Gastroesophageal sphincter (tissue), 4 donors: ENCODE measurements at regions not wholly inside any gene's neighbourhood (a gene's known extent, or its start where the extent isn't known, plus 50 kb on each side); places are given as distances from the start of the nearest gene placed in this dataset.

Experiments
- ATAC-seq: fragments of 150-250 bp; one replicate; pipeline ENCODE4 v1.9.1; 2016; ENCODE audit warnings: mild to moderate bottlenecking, moderate library complexity
- H3K27ac ChIP-seq, 4 donors: fragments of 200-600 bp; sonication (generic) in 3 of 4; 1 replicate in 3 of 4; 2 replicates in 1 of 4; pipeline ENCODE4 v1.5.1; 2016 to 2019
- H3K27me3 ChIP-seq: fragments of 200-600 bp; sonication (generic); one replicate; pipeline ENCODE4 v1.5.1; 2019
- H3K36me3 ChIP-seq, 2 donors: fragments of 200-600 bp; sonication (generic); one replicate each; pipeline ENCODE4 v1.5.1; 2019; ENCODE audit warnings: control low read depth in 1 of 2
- H3K4me1 ChIP-seq, 3 donors: fragments of 200-600 bp; sonication (generic); 1 replicate in 2 of 3; 2 replicates in 1 of 3; pipeline ENCODE4 v1.5.1; 2016 to 2019; ENCODE audit warnings: control low read depth in 2 of 3
- H3K4me3 ChIP-seq, 2 donors: fragments of 200-600 bp; sonication (generic); one replicate each; pipeline ENCODE4 v1.5.1; 2019; ENCODE audit warnings: mild to moderate bottlenecking in 1 of 2, moderate library complexity in 1 of 2
- H3K9me3 ChIP-seq, 3 donors: fragments of 200-600 bp; sonication (generic); one replicate each; pipeline ENCODE4 v1.5.1; 2017 to 2019; ENCODE audit warnings: control low read depth in 2 of 3
- EP300 ChIP-seq: sonication (generic); formaldehyde crosslinking; IDR thresholded peaks from one replicate; pipeline ENCODE4 v1.6.1; 2017; ENCODE audit warnings: antibody characterized with exemption, mild to moderate bottlenecking
- POLR2A ChIP-seq, 2 donors: fragments of 450-650 bp; IDR thresholded peaks; one replicate each; pipeline ENCODE4 v1.6.1; 2017; ENCODE audit warnings: antibody characterized with exemption in 2 of 2, mild to moderate bottlenecking in 2 of 2, moderate library complexity in 1 of 2
- POLR2AphosphoS5 ChIP-seq: sonication (generic); formaldehyde crosslinking; IDR thresholded peaks from one replicate; pipeline ENCODE4 v1.6.1; 2017; ENCODE audit warnings: antibody characterized with exemption
- WGBS, 2 donors: methylation state at CpG; one replicate each; pipeline ENCODE4 v1.1.5; 2018; ENCODE audit warnings: low coverage in 1 of 2; 5-methylcytosine and 5-hydroxymethylcytosine counted together
- TF ChIP-seq, protein P1 (sequence below), 4 experiments: fragments of 200-600 bp in 2 of 4; fragments of 450-650 bp in 2 of 4; sonication (generic) in 1 of 4; IDR thresholded peaks; one replicate each; pipeline ENCODE4 v1.5.1; 2017 to 2019; ENCODE audit warnings: antibody characterized with exemption in 4 of 4, mild to moderate bottlenecking in 2 of 4, moderate library complexity in 2 of 4

DNA sequence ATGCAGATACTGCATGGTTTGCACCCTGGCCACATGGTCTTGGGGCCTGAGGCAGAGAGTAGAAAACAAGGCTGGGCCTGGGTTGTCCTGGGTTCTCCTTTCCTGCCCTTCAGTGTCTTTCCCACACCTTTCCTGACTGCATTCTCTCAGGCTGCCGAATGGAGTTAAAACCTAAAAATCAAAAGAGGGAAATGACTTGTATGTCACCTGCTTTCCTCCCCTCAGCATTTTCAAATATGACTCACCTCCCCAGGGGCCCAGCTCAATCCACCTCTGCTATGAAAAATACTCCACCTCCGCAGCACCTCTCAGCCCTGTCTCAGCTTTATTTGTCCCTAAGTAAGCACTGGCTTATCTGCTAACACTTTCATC, 457.8 kb upstream of the MEX3C start:
- H3K9me3 ChIP-seq: no peaks in the 10 kb centered on the region
- peaks cover 18% of the 10 kb centered on the region for H3K27me3 ChIP-seq
- no peak overlapping the region for H3K4me3 ChIP-seq
- TF ChIP-seq, protein P1, sequence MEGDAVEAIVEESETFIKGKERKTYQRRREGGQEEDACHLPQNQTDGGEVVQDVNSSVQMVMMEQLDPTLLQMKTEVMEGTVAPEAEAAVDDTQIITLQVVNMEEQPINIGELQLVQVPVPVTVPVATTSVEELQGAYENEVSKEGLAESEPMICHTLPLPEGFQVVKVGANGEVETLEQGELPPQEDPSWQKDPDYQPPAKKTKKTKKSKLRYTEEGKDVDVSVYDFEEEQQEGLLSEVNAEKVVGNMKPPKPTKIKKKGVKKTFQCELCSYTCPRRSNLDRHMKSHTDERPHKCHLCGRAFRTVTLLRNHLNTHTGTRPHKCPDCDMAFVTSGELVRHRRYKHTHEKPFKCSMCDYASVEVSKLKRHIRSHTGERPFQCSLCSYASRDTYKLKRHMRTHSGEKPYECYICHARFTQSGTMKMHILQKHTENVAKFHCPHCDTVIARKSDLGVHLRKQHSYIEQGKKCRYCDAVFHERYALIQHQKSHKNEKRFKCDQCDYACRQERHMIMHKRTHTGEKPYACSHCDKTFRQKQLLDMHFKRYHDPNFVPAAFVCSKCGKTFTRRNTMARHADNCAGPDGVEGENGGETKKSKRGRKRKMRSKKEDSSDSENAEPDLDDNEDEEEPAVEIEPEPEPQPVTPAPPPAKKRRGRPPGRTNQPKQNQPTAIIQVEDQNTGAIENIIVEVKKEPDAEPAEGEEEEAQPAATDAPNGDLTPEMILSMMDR (IDR thresholded peaks at IDR 0.05): no peak
- TF ChIP-seq EP300 (no peak), POLR2AphosphoS5 (no peak), POLR2A (IDR thresholded peaks at IDR 0.05) (no peak)
- H3K27ac ChIP-seq: no peak overlapping the region
- no peaks in the 10 kb centered on the region for H3K4me1 ChIP-seq
- ATAC-seq: no peak
- no peaks in the 10 kb centered on the region for H3K36me3 ChIP-seq
- WGBS, 2 donors: 48 to 59% methylated on average over 2 of the region's 2 CpGs

DNA sequence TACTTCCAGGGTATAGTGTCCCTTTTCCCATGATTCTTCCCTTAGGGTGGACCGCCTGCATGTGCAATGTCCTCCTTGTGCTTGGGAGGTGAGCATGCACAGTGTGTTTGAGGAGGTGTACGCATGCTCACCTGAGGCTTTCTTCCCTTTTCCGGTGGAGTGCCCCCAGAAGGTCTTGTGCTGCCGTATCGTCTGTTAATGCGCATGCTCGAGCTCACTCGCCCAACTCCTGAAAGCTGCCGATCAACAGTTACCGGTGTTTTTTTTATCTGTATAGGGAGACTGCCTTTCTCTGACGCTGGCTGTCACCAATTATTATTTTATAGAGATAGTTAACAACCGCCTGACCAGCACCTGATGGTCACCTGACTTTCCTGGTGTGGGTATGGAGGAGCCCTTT, 458.8 kb upstream of the MEX3C start:
- no peak overlapping the region for H3K4me3 ChIP-seq
- no peak for ATAC-seq
- TF ChIP-seq, protein P1 (IDR thresholded peaks at IDR 0.05): no peak
- no peak for TF ChIP-seq POLR2A (IDR thresholded peaks at IDR 0.05)
- no peak for TF ChIP-seq POLR2AphosphoS5
- TF ChIP-seq EP300: no peak
- peaks cover 26% of the 10 kb centered on the region for H3K27me3 ChIP-seq
- WGBS, 2 donors: 81 to 82% methylated on average over 6 to 12 of the region's 12 CpGs
- no peaks in the 10 kb centered on the region for H3K4me1 ChIP-seq
- no peak overlapping the region for H3K27ac ChIP-seq
- H3K36me3 ChIP-seq: no peaks in the 10 kb centered on the region
- no peaks in the 10 kb centered on the region for H3K9me3 ChIP-seq

DNA sequence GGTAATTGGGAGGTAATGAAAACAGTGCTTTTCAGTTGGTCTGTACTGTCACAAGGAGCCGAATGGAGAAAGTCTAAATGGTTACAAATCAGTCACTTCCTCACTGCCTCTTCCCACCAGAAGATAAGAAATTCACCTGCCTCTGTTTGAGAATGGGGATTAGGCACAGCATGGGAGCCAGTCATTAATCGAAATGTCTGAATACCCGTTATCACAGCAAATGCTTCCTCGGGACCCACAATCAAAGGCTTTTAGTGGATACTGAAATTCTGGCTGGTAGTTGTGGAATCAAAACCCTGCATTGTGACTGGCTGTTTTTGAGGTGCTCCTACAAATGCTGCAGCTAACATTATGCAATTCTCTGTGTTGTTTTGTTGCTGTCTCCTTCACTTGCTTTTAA, 461.0 kb upstream of the MEX3C start:
- TF ChIP-seq EP300 (no peak), POLR2AphosphoS5 (no peak), POLR2A (IDR thresholded peaks at IDR 0.05) (no peak)
- H3K27ac ChIP-seq: no peak overlapping the region
- no peaks in the 10 kb centered on the region for H3K9me3 ChIP-seq
- no peaks in the 10 kb centered on the region for H3K4me1 ChIP-seq
- ATAC-seq: no peak
- 4 to 14% methylated on average over 4 of the region's 4 CpGs for WGBS, 2 donors
- H3K36me3 ChIP-seq: no peaks in the 10 kb centered on the region
- peaks cover 26% of the 10 kb centered on the region for H3K27me3 ChIP-seq
- H3K4me3 ChIP-seq: no peak overlapping the region

DNA sequence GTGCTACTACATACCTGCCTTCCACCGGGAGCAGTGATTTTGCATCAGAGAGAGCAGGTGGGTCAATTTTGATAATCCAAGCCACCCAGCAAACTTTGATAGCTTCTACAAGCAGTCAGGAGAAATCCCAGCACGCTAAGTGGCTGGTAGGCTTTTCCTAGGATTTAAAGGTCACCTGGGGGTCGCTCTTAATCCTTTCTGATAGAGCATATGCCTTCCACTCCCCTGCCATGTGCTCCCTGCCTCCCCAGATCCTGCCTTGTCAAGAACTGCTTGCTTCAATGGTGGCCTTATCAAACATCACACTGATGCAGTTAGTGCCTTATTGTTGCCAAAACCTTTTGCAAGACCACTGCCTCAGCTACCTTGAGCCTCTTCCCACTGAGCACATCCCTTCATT, 462.3 kb upstream of the MEX3C start:
- H3K36me3 ChIP-seq: no peaks in the 10 kb centered on the region
- peaks cover 30% of the 10 kb centered on the region for H3K27me3 ChIP-seq
- H3K27ac ChIP-seq: no peak overlapping the region
- WGBS, 2 donors: 72% methylated on average over 2 of the region's 3 CpGs; no CpG with 5 or more reads in 1 of the 2 donors
- TF ChIP-seq EP300 (no peak), POLR2A (IDR thresholded peaks at IDR 0.05) (no peak), POLR2AphosphoS5 (no peak)
- TF ChIP-seq, protein P1 (IDR thresholded peaks at IDR 0.05): no peak
- no peak for ATAC-seq
- H3K9me3 ChIP-seq: no peaks in the 10 kb centered on the region
- H3K4me3 ChIP-seq: no peak overlapping the region
- H3K4me1 ChIP-seq: no peaks in the 10 kb centered on the region

DNA sequence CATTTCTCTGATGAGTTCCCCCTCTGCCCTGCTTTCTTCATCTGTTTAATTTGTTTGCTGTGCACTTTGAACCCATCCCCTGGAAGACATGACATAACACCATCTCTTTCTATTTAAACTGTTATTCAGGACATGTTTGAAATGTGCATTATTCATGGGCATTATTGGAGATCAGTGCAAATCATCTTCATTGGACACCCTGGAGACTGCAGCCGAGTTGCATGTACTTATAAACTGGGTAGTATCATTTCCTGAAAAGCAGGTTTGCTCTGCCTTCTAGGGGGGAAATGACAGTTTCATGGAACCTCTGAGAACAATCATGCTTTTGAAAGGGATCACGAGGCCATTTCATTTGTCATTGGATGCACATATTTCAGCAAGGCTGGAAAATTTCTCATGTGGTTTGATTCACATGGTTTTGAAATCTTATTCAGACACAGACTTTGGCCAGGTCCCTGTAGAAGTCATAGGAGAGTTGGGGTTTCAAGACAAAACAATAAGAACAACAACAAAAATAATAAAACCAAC, 462.8 kb upstream of the MEX3C start:
- WGBS, 2 donors: 44 to 63% methylated on average over 2 of the region's 2 CpGs
- no peak overlapping the region for H3K27ac ChIP-seq
- H3K9me3 ChIP-seq: no peaks in the 10 kb centered on the region
- TF ChIP-seq EP300 (no peak), POLR2A (IDR thresholded peaks at IDR 0.05) (no peak), POLR2AphosphoS5 (no peak)
- TF ChIP-seq, protein P1 (IDR thresholded peaks at IDR 0.05): no peak
- H3K27me3 ChIP-seq: peaks cover 34% of the 10 kb centered on the region
- H3K4me3 ChIP-seq: no peak overlapping the region
- no peak for ATAC-seq
- H3K4me1 ChIP-seq: no peaks in the 10 kb centered on the region
- no peaks in the 10 kb centered on the region for H3K36me3 ChIP-seq
